GM19035 (cell line): ENCODE measurements at regions not wholly inside any gene's neighbourhood (a gene's known extent, or its start where the extent isn't known, plus 50 kb on each side); places are given as distances from the start of the nearest gene placed in this dataset.
A peak's percentile ranks its signal among the peaks of the same experiment; 100 is the strongest.
"Not testable (repeated sequence)": the region's sequence is repeated elsewhere in the genome, so short reads cannot be mapped to it uniquely, and the experiment has no call there.

Source experiments
- ATAC-seq: cut with Tn5 transposase; IDR thresholded peaks from one replicate; pipeline ENCODE4 v1.9.1; 2021; ENCODE audit not compliant: unreplicated experiment

DNA sequence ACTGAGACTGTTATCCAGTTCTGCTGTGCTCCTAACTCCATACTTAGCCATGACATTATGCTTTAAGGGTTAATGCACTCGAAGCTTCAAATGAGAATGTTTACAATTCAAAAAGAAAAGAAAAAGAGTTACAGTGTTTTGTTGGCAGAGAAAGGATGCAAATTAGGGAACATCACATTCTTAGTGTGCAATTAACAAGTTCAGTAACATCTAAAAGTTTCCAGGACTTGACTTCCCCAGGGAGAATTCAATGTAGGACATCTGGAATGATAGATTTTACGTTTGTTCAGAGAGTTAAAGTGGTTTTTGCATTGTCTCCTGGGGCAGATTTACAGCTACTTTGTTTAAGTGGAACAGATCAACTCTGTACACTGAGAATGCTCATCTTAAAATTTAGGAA, 525.2 kb downstream of the LIG4 start:
- no peak for ATAC-seq

DNA sequence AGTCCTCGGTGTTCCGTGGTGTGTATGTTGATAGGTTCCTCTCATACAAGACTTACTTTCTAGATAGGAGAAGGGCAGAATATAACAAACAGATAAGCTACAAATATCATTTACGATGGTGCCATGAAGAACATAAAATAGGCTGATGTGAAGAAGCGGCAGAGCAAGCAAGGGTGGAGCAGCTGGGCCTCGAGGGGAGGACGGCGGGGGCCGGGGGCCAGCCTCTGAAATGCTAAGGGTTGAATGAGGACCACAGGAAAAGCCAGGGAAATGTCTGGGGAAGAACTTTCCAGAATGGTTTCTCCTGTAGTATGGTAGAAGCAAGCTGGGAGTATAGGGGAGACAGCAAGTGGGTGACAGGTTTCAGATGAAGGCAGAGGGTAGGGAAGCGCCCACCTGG, 529.5 kb downstream of the LIG4 start:
- ATAC-seq = no peak

DNA sequence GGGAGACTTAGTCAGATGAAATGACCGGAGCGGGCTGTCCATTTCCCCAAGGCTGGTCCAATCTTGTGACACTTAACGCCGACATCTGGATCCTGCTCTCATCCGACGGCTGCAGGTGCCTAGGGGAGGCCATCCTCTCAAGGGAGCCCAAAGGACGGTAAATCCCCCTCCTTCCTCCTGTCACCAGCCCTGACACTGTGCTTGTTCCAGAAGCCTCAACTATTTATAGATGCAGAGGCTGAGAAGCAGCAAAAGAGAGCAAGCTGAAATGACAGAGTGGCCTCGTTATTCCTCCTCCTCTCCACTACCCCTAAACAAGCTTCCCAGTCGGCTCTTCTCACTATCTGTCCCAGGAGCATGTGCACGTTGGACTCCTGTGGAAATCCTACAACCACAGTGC, 533.7 kb downstream of the LIG4 start:
- ATAC-seq = no peak

DNA sequence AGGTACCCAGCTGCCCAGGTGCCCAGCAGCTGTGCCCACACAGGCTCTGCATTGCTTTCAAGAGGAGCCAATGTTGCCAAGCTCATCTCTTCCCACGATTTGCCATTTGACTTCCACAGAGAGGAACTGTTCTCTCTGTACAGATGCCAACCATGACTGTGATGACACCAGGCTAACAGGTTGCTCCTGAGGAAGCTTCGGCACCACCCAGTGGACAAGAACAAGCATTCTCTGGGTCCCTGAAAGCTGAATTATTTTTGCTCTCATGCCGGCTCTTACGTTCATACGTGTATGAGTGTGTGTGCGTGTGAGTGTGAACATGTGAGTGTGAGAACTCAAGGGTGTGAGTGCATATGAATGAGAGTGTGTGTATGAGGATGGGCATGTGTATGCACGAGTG, 535.2 kb downstream of the LIG4 start:
- ATAC-seq = no peak

DNA sequence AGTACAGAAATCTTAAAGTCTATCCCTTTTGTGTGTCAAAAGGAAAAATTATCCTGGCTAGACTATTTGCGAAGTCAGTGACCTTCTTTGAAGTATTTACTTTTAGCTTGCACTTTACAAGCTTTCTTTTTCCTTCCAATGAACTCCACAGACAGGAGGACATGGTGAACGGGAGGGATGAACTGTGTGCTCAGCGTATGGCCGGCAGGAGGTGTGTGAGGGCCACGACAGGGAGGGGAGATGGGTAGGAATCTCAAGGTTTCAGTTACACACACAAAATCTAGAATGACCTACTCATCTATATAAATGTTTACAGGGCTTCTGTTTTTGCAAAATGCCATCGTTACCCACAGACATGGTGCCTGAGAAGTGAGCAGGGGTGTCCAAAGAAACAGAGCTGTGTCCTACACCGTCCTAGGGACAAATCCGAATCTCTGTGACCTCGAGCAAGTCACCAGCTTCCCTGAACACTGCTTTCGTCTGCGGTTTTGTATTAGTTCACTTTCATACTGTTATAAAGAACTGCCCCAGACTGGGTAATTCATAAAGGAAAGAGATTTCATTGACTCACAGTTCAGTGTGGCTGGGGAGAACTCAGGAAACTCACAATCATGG, 537.2 kb downstream of the LIG4 start:
- ATAC-seq = no peak

DNA sequence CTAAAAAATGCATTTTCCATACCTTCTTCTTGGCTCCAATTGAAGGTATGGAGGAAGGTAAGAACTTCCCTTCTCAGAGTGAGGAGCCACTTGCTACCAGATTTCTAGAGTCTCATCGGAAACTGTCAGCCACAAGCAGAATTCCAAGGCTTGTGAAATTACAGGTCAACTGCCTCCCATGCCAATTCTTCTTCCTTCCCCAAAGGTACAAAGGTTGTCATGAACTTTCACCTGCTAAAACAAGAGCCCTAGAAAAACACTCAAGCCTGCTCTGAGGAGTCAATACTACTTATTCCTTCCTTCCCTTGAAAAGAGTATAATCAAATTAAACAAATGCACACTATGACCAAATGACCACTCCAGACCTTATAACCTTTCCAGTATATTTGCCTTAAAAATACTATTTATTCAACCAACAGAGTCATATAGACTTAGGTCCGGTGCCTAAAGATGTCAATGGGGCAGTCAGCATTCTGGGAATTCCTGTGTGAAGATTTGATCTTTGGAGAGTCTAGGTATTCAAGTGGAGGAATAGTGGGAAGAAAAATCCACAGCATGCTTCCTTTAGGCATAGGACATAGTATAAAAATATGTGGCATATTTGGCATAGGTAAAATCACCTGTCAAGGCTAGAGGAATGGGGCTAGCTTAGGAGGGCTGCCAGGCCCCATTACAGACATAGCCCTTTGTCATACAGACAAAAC, 539.3 kb downstream of the LIG4 start:
- no peak for ATAC-seq

DNA sequence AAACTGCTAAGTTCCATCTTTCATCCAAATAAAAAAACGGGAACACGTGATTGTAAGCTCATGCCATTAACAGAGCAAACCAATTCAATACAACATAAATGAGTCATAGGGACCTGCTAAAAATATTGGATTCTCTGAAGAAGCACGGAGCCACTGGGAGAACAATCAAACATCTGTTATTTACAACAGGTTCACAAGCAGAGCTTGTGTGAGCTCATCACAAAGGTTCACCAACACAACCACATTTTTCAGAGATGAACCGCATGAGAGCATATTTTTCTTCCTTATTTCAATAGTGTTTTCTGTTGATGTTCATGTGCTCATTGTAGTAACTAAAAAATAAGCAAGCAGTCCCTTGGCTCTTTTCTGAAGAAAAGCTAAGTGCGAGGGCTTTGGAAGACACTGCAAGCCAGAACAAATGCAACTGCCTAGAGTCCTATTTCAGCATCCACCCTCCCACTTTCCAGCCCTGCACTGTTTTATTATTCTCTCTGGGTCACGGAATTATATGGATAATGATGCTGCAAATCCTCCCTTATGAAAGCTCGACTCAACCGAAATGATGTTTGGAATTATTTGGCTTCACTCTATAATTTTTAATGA, 545.8 kb downstream of the LIG4 start:
- ATAC-seq = no peak

DNA sequence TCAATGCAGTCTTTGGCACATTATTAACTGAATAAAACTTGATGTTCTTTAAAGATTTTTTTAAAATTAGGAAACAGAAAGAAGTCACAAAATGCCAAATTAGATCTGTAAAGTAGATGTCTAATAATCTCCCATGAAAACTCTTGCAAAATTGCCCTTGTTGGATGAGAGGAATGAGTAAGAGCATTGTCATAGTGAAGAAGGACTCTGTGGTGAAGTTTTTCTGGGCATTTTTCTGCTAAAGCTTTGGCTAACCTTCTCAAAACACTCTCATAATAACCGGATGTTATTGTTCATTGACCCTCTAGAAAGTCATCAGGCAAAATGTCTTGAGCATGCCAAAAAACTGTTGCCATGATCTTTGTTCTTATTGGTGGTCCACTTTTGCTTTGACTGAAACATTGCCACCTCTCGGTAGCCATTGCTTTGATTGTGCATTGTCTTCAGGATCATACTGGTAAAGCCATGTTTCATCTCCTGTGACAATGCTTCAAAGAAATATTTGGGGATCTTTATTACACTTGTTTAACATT, 549.3 kb downstream of the LIG4 start:
- no peak for ATAC-seq

DNA sequence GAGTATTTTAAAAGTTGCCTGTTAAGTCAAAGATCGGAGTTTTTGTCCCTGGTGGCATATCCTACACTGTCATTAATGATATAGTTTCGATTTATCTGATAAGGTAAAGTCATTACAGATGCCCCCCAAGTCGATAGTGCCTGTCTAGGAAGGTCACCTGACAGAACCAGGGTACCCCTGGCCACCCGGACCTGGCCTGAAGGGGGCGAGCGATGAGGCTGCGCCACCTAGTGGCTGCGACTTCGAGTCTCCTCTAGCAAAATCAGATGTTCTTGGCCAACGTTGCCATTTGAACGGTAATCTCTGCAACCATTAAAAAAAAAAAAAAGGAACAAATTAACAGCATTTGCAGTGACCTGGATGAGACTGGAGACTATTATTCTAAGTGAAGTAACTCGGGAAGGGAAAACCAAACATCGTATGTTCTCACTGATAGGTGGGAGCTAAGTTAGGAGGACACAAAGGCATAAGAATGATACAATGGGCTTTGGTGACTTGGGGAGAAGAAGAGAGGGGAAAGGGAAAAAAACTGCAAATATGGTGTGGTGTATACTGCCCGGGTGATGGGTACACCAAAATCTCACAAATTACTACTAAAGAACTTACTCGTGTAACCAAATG, 565.1 kb downstream of the LIG4 start:
- peak; percentile 84 for ATAC-seq

DNA sequence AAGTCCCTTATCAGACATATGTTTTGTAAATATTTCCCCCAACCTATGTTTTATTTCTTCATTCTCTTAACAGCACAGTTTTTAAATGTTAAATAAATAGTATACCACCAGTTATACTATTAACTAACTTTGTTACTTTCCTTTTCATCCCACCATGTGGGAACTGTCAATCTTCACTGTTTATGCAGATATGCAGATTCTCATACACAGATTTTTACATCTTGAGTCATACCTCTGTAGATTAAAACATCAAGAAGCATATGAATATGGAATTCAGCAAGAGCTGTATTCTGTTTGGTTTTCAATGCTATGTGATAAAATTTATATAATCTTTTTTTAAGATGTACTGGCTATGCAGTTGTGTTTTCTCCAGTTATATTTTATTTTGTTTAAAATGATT, 566.3 kb downstream of the LIG4 start:
- no peak for ATAC-seq

DNA sequence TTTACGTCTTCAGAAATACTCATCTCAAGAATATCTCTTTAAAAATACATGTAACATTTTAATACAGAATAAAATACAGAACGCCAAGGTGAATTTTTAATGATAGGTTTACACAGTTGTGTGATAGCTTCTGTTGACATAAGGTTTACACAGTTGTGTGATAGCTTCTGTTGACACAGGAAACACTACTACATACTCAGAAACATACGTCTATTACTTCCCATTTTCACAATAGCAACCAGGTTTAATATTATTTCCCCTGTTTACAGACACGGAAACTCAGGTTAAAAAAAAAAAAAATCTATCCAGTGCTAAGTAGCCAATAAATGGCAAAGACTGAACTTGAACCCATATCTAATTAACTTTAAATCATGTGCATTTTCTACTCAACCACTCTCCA, 571.2 kb downstream of the LIG4 start:
- no peak for ATAC-seq

DNA sequence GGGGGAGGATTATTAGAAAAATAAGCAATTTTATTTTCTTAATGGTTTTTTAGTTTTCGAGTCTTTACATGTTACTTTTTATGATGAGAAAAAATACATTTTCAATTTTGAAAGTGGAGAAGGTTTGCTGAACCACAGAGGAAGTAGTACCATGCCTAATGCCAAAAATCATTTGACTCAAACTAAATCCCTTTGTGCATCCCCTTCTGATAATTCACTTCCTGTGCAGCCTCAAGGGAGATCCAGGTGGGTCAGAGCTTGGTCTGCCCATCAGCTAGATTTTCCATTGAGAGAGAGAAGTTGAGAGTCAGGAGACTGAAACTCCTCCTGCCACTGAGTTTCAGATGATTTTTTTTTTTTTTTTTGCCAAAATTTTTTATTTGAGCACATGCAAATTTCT, 571.7 kb downstream of the LIG4 start:
- ATAC-seq = no peak

DNA sequence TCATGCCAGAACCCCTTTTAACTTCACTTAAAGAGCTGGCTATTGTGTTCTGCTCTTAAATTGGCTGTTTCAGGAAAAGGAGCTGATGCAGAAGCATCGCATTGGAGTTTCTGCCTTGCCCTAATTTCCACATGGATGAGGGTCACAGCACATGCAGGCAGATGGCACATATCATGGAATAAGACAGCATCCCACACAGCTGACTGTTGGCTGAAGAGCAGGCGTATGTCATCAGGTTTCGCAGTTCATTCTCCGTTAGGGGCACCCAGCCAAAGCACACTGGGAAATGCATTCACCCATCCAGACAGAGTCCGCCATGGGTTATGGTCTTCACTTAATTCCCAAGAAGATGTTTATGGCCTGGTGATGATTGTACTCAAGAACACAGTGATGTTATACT, 572.5 kb downstream of the LIG4 start:
- no peak for ATAC-seq

DNA sequence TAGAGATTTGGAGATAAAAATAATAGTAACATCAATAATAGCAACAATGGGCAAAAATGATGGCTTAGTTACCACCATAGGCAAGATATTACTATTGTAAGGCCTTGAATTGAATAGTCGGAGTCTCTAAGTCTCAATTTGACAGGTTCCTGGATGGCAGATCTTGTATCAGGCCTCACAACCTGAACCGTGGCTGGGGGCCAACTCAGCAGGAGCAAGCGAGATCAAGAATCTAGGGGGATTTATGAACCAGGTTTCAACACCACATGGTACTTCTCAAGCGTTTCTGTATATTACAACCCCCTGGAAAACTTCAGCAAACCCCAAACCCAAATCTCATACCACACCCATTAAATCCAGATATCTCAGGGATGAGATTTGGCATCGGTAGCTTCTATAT, 573.8 kb downstream of the LIG4 start:
- no peak for ATAC-seq

DNA sequence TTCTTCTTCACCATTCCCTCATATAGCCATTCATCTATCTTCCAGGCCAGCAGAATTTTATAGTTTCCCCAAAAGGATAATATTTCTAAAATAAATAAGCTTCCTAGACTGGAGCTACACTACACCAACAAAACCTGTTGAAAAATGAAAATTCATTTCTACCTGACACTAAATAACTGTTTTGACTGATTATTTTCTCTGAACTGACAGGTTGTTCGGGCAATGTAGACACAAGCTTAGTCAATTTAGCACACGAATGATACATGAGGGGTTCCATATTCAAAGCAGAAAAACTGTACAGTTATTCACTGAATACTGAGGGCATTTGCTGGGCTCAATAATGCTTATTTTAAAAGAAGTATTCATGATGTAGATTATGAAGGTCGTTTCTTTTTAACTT, 589.7 kb downstream of the LIG4 start:
- no peak for ATAC-seq

DNA sequence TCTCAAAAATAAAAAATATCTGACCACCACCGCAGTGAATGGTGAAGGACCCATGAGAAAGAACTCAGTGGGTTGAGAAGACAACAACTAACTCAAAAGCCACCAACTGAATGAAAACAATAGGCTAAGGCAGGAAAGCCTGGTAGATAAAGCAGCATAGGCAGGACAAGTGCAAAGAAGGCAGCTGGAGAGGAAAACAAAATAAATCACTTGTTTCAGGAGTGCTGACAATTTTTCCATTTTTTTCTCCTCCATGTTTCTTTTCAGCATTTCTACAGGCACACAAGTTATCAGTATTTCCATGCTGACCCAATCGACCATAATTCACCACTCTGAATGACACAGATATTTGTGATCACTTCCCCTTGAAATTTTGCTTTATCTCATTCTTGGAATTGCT, 597.8 kb downstream of the LIG4 start:
- no peak for ATAC-seq

DNA sequence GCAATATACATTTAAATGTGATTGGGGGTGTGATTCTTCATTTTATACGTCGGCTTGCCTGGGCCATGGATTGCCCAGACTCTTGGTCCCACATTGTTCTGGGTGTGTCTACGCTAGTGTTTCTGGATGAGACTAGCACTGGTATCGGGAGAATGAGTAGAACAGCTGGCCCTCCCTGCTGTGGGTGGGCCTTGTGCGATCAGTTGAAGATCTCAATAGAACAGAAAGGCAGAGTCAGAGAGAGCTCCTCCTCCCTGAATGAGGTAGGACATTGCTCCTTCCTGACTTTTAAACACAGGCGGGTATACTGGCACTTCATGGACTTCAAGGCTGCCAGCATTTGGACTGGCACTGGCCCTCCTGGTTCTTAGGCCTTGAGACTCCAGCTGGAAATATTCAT, 603.0 kb downstream of the LIG4 start:
- no peak for ATAC-seq

DNA sequence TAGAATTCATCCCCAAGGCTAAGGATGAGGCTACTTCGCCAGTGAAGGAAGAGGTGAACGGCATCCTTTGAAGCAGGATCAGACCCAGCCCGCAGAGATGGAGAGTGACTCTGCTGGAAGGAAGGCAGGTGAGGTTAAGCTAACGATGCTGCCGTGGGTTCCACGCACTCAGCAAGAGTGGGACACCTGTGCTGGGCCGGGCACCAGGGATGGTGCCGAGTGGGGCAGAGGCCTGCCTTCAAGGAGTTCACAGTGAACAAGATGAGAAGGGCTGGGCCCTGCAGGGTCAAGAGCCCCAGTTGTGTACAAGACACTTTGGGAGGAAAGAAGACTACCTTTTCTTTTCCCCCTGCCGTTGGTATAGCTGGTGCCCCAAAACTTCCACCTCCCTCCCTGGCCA, 606.6 kb downstream of the LIG4 start:
- no peak for ATAC-seq

DNA sequence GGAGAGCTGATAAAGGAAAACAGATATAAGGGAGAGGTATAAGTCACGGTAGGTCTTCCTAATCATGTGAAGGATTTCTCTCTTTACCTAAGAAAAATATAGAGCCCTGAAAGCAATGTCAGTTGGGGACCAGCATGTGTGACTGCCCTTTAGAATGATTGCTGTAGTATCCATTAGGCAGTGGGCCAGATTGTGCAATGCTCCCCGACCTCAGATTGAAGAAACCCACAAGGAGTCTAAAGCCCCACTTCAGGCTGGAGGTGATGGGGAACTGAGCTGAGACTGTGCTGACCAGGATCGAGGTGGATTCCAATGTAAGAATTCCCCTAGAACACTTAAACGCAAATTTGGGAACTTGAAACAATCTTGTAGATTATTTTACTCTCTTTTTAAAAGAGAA, 614.4 kb downstream of the LIG4 start:
- no peak for ATAC-seq

DNA sequence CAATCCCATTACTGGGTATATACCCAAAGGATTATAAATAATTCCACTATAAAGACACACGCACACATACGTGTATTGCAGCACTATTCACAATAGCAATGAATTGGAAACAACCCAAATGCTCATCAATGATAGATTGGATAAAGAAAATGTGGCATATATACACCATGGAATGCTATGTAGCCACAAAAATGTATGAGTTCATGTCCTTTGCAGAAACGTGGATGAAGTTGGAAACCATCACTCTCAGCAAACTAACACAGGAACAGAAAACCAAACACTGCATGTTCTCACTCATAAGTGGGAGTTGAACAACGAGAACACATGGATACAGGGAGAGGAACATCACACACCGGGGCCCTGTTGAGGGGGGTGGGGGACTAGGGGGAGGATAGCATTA, 619.0 kb downstream of the LIG4 start:
- ATAC-seq = not testable (repeated sequence)

DNA sequence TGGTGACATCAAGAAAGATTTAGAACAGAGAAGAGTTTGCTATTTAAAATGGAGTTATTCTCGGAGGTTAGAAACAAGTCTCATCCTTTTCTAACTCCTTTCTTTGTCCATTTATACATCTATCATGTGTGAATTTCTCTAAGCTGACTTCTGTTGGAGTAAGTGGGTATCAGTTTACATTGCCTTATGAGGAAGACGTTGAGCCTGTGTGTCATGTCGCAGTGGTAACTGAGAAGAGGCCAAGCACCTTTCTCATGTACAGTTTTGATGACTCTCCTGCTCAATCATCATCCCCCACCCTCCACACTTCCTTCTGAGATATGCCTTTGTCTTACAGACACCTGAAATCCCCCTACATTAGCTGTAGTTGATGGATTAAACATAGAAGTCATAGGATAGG, 624.8 kb downstream of the LIG4 start:
- ATAC-seq = no peak

DNA sequence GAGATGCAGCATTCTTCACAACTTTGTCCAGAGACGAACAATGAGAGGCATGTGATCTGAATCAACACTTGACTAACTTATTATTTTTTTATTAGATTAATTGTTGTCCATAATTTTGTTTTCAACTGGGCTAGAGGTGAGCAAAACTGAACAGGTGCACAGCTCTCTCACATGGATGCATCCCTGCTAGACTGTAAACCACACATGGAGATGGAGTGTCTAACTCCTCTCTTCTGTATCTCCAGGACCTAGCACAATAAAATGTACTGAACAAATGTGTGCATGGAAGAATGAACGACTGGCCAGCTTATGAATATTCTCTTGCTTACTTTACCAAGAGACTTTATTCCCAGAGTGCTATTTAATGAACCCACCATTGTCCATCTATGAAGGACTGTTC, 627.7 kb downstream of the LIG4 start:
- ATAC-seq = no peak
